ENCODE measurements at regions not wholly inside any gene's neighbourhood (a gene's known extent, or its start where the extent isn't known, plus 50 kb on each side); places are given as distances from the start of the nearest gene placed in this dataset.

- TF ChIP-seq CTCF (IDR thresholded peaks at IDR 0.05) (no peak), POLR2A (IDR thresholded peaks at IDR 0.05) (no peak)
Observed at GRCh38 chr2:150605664-150606063, 118.2 kb upstream of the RND3 start.
